Mesendoderm (in vitro differentiated cells): ENCODE measurements at regions not wholly inside any gene's neighbourhood (a gene's known extent, or its start where the extent isn't known, plus 50 kb on each side); places are given as distances from the start of the nearest gene placed in this dataset.

Experiments used
- DNase-seq: peaks from one replicate; pipeline ENCODE4 v3.0.0; 2013
- H2AK5ac ChIP-seq: 2 replicates; pipeline ENCODE4 v1.6.1; 2013; ENCODE audit warnings: low read length, inconsistent platforms
- H2BK120ac ChIP-seq: 2 replicates; pipeline ENCODE4 v1.6.1; 2013; ENCODE audit warnings: low read depth, mild to moderate bottlenecking, low read length, moderate library complexity, mixed read lengths
- H2BK15ac ChIP-seq: replicated peaks from 2 replicates; pipeline ENCODE4 v1.6.1; 2013; ENCODE audit warnings: low read depth, mild to moderate bottlenecking, moderate library complexity
- H2BK5ac ChIP-seq: 2 replicates; pipeline ENCODE4 v1.6.1; 2013; ENCODE audit warnings: low read length, inconsistent platforms
- H3K18ac ChIP-seq: 2 replicates; pipeline ENCODE4 v1.6.1; 2013; ENCODE audit warnings: mild to moderate bottlenecking, low read length, mixed read lengths
- H3K23ac ChIP-seq: one replicate; pipeline ENCODE4 v1.6.1; 2013; ENCODE audit warnings: low read length
- H3K27ac ChIP-seq: 2 replicates; pipeline ENCODE4 v1.5.1; 2013; ENCODE audit warnings: low read depth, mild to moderate bottlenecking, inconsistent platforms, low read length, moderate library complexity
- H3K27me3 ChIP-seq: 2 replicates; pipeline ENCODE4 v1.6.1; 2013; ENCODE audit warnings: low read length, control low read depth, mild to moderate bottlenecking, inconsistent platforms; ENCODE audit not compliant: insufficient read depth, poor library complexity
- H3K36me3 ChIP-seq: 2 replicates; pipeline ENCODE4 v1.6.1; 2013; ENCODE audit warnings: low read length, inconsistent platforms; ENCODE audit not compliant: control insufficient read depth, insufficient read depth
- H3K4ac ChIP-seq: one replicate; pipeline ENCODE4 v1.6.1; 2013; ENCODE audit warnings: low read depth, mild to moderate bottlenecking, low read length, moderate library complexity
- H3K4me1 ChIP-seq: 2 replicates; pipeline ENCODE4 v1.6.1; 2013; ENCODE audit warnings: low read depth, low read length, inconsistent platforms; ENCODE audit not compliant: control insufficient read depth
- H3K4me2 ChIP-seq: 2 replicates; pipeline ENCODE4 v1.6.1; 2013; ENCODE audit warnings: low read length
- H3K4me3 ChIP-seq: 2 replicates; pipeline ENCODE4 v1.5.1; 2013; ENCODE audit warnings: mild to moderate bottlenecking, low read length
- H3K56ac ChIP-seq: one replicate; pipeline ENCODE4 v1.6.1; 2013; ENCODE audit warnings: low read length
- H3K79me1 ChIP-seq: 2 replicates; pipeline ENCODE4 v1.6.1; 2013; ENCODE audit warnings: low read length, inconsistent platforms
- H3K79me2 ChIP-seq: 2 replicates; pipeline ENCODE4 v1.6.1; 2013; ENCODE audit warnings: mild to moderate bottlenecking, low read length; ENCODE audit not compliant: control insufficient read depth, insufficient read depth
- H3K9ac ChIP-seq: 2 replicates; pipeline ENCODE4 v1.6.1; 2013; ENCODE audit warnings: low read length, inconsistent platforms
- H4K5ac ChIP-seq: one replicate; pipeline ENCODE4 v1.6.1; 2013; ENCODE audit warnings: low read length
- H4K8ac ChIP-seq: one replicate; pipeline ENCODE4 v1.6.1; 2013; ENCODE audit warnings: low read depth, mild to moderate bottlenecking, control low read depth, low read length, moderate library complexity
- WGBS: extraction: QIAGEN DNeasy Blood & Tissue Kit; methylation state at CpG from one replicate; pipeline ENCODE4 v1.1.7; 2013; ENCODE audit warnings: low lambda C conversion rate, missing lambda C conversion rate; ENCODE audit not compliant: insufficient coverage; ENCODE audit errors: extremely low coverage; 5-methylcytosine and 5-hydroxymethylcytosine counted together

DNA sequence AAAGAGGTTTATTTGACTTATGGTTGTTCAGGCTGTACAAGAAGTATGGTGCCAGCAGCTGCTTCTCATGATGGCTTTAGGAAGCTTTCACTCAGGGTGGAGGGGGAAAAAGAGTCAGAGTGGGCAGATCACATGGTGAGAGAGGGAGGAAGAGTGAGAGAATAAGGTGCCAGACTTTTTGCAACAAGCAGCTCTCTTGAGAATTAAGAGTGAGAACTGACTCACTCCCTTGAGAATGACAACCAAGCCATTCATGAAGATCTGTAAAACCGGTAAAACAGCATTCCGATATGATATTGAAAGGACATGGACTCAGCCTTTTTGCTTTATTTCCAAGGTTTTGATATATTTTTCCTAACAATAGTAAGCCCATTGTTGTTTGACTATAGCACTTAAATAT is 501.2 kb downstream of the GALC start:
- no peak overlapping the region for H3K4me3 ChIP-seq
- H3K18ac ChIP-seq = no peak overlapping the region
- H3K27me3 ChIP-seq = no peaks in the 10 kb centered on the region
- no peak overlapping the region for H3K23ac ChIP-seq
- H3K79me2 ChIP-seq = no peaks in the 10 kb centered on the region
- H3K4ac ChIP-seq = no peak overlapping the region
- no peak overlapping the region for H2BK120ac ChIP-seq
- H3K27ac ChIP-seq = peak overlapping the region; percentile 68
- H2AK5ac ChIP-seq = no peak overlapping the region
- no peak overlapping the region for H4K5ac ChIP-seq
- H3K4me1 ChIP-seq = no peaks in the 10 kb centered on the region
- no peak overlapping the region for H3K56ac ChIP-seq
- no peak overlapping the region for H4K8ac ChIP-seq
- DNase-seq = peak; percentile 96
- no peak overlapping the region for H3K4me2 ChIP-seq
- WGBS = no CpG with 5 or more reads among the region's 2 CpGs
- H3K36me3 ChIP-seq = no peaks in the 10 kb centered on the region
- H2BK15ac ChIP-seq = no peak overlapping the region
- H2BK5ac ChIP-seq = no peak overlapping the region
- no peaks in the 10 kb centered on the region for H3K79me1 ChIP-seq
- H3K9ac ChIP-seq = no peak overlapping the region

DNA sequence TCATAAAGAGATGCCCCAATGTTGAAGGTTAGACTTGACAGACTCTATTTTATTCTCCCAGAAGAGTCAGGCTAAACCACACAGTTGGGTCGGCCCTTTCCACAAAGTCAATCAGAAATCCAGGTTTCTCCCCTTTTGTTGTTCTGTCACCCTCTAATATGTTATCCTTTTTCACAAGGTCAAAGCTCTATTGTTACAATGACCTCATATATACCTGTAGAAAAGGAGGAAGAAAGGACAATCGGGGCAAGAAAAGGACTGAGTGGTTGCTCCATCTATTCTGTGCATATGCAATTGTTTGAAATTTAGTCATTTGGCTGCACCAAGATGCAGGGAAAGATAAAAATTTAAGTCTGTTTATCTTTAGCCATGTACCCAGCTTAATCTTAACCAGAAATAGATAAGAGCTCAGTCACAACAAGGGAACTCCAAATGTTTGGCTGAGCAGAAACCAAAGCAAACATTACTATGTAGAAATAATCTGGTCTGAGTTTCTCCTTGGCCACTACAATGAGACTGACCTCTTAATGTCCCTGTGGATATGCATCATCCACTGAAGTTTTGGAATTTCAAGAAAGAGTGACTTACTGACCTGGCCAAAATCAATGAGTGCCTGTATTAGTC is 503.7 kb downstream of the GALC start:
- H4K5ac ChIP-seq = no peak overlapping the region
- H3K56ac ChIP-seq = no peak overlapping the region
- no peak overlapping the region for H3K27ac ChIP-seq
- peak; percentile 40 for DNase-seq
- H3K4me2 ChIP-seq = no peak overlapping the region
- H3K18ac ChIP-seq = no peak overlapping the region
- H3K9ac ChIP-seq = no peak overlapping the region
- H3K4ac ChIP-seq = no peak overlapping the region
- no CpG with 5 or more reads among the region's 2 CpGs for WGBS
- H3K79me2 ChIP-seq = no peaks in the 10 kb centered on the region
- H4K8ac ChIP-seq = no peak overlapping the region
- no peak overlapping the region for H2BK5ac ChIP-seq
- H3K4me3 ChIP-seq = no peak overlapping the region
- H3K27me3 ChIP-seq = no peaks in the 10 kb centered on the region
- H3K36me3 ChIP-seq = no peaks in the 10 kb centered on the region
- no peaks in the 10 kb centered on the region for H3K79me1 ChIP-seq
- peak overlapping the region; percentile 67 for H2BK120ac ChIP-seq
- no peak overlapping the region for H2AK5ac ChIP-seq
- no peaks in the 10 kb centered on the region for H3K4me1 ChIP-seq
- H2BK15ac ChIP-seq = no peak overlapping the region
- no peak overlapping the region for H3K23ac ChIP-seq

GRCh38 chr14:87483271-87484260 is 509.4 kb downstream of the GALC start:
- Histone ChIP-seq H4K8ac (no peak overlapping the region), H3K23ac (no peak overlapping the region), H3K4me2 (no peak overlapping the region), H3K79me1 (no peaks in the 10 kb centered on the region), H3K27ac (no peak overlapping the region), H4K5ac (no peak overlapping the region), H2BK15ac (no peak overlapping the region), H3K4me3 (no peak overlapping the region), H3K36me3 (no peaks in the 10 kb centered on the region), H3K27me3 (no peaks in the 10 kb centered on the region), H2BK5ac (no peak overlapping the region), H3K9ac (no peak overlapping the region), H3K4ac (peak overlapping the region; percentile 52), H3K18ac (peak overlapping the region; percentile 75), H2AK5ac (no peak overlapping the region), H3K4me1 (no peaks in the 10 kb centered on the region), H3K79me2 (no peaks in the 10 kb centered on the region), H2BK120ac (no peak overlapping the region), H3K56ac (peak overlapping the region; percentile 3)
- peak; percentile 56 for DNase-seq
- 100% methylated on average over 1 of the region's 8 CpGs for WGBS

DNA sequence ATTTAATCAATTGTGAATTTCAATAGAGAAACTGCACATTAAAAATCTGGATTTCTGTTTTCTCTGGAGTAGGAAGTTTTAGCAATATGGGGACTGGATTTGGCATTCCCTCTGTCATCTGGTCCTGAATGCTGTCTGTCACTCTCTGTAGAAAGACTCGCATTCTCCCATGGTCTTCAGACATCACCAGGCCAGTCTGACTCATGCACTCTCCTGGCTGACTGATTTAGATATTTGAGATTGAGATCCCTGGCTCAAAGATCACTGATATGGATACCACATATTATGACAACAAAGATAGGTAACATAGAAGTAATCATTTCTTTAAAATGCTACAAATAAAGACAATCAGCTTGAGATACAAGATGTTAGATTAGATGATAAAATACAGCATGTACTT is 524.5 kb downstream of the GALC start:
- WGBS = no CpG with 5 or more reads among the region's 1 CpG
- Histone ChIP-seq H2AK5ac (no peak overlapping the region), H3K79me1 (no peaks in the 10 kb centered on the region)

GRCh38 chr14:87467578-87467977 is 525.4 kb downstream of the GALC start:
- no peak overlapping the region for H3K9ac ChIP-seq
- H3K27ac ChIP-seq = no peak overlapping the region
- H3K27me3 ChIP-seq = no peaks in the 10 kb centered on the region
- no peak overlapping the region for H2AK5ac ChIP-seq
- no peaks in the 10 kb centered on the region for H3K79me2 ChIP-seq
- DNase-seq = no peak
- H3K4me2 ChIP-seq = no peak overlapping the region
- H2BK120ac ChIP-seq = no peak overlapping the region
- H3K18ac ChIP-seq = no peak overlapping the region
- no CpG with 5 or more reads among the region's 1 CpG for WGBS
- H3K23ac ChIP-seq = no peak overlapping the region
- no peak overlapping the region for H3K4ac ChIP-seq
- H2BK15ac ChIP-seq = no peak overlapping the region
- no peak overlapping the region for H3K56ac ChIP-seq
- no peaks in the 10 kb centered on the region for H3K79me1 ChIP-seq
- no peaks in the 10 kb centered on the region for H3K4me1 ChIP-seq
- no peak overlapping the region for H2BK5ac ChIP-seq
- H4K5ac ChIP-seq = no peak overlapping the region
- no peaks in the 10 kb centered on the region for H3K36me3 ChIP-seq
- H3K4me3 ChIP-seq = no peak overlapping the region
- no peak overlapping the region for H4K8ac ChIP-seq

More for the DNA sequence above, 524.5 kb downstream of the GALC start:
- H2BK120ac ChIP-seq = no peak overlapping the region
- H3K4me3 ChIP-seq = no peak overlapping the region
- H3K4ac ChIP-seq = no peak overlapping the region
- H3K36me3 ChIP-seq = no peaks in the 10 kb centered on the region
- peak; percentile 63 for DNase-seq
- no peak overlapping the region for H3K9ac ChIP-seq
- H2BK5ac ChIP-seq = no peak overlapping the region
- no peaks in the 10 kb centered on the region for H3K4me1 ChIP-seq
- no peak overlapping the region for H3K56ac ChIP-seq
- H3K27me3 ChIP-seq = no peaks in the 10 kb centered on the region
- H3K27ac ChIP-seq = no peak overlapping the region
- no peak overlapping the region for H3K4me2 ChIP-seq
- H3K79me2 ChIP-seq = no peaks in the 10 kb centered on the region
- H2BK15ac ChIP-seq = no peak overlapping the region
- no peak overlapping the region for H4K5ac ChIP-seq
- no peak overlapping the region for H3K18ac ChIP-seq
- H4K8ac ChIP-seq = no peak overlapping the region
- no peak overlapping the region for H3K23ac ChIP-seq
